ENCODE measurements at regions not wholly inside any gene's neighbourhood (a gene's known extent, or its start where the extent isn't known, plus 50 kb on each side); places are given as distances from the start of the nearest gene placed in this dataset.

- no peak for DNase-seq (ENCODE audit: low read depth, low spot score)
- Histone ChIP-seq H3K36me3 (ENCODE audit: control insufficient read depth in 2 of 2, extremely low read depth in 1 of 2, insufficient read depth in 2 of 2, low read length in 2 of 2) (no peaks in the 10 kb centered on the region), H3K9me1 (ENCODE audit: control insufficient read depth, extremely low read depth, insufficient read depth, low read length) (no peaks in the 10 kb centered on the region), H3K79me2 (ENCODE audit: control insufficient read depth, insufficient read depth, low read length) (no peaks in the 10 kb centered on the region), H4K20me1 (ENCODE audit: control insufficient read depth, extremely low read depth, insufficient read depth, low read length) (no peaks in the 10 kb centered on the region), H2AFZ (ENCODE audit: control insufficient read depth, low read length) (no peak overlapping the region), H3K27ac (ENCODE audit: control insufficient read depth, insufficient read depth, low read length) (no peak overlapping the region), H3K4me2 (ENCODE audit: control insufficient read depth, extremely low read depth, insufficient read depth, low read depth, low read length) (no peak overlapping the region), H3K9ac (ENCODE audit: control insufficient read depth, extremely low read depth, insufficient read depth, low read length) (no peak overlapping the region), H3K4me3 (ENCODE audit: control insufficient read depth in 2 of 3, extremely low read depth in 1 of 3, insufficient read depth in 2 of 3, low read depth in 1 of 3, low read length in 3 of 3) (no peak overlapping the region), H3K27me3 (ENCODE audit: control insufficient read depth, extremely low read depth, insufficient read depth, low read length) (no peaks in the 10 kb centered on the region), H3K4me1 (ENCODE audit: control insufficient read depth, extremely low read depth, insufficient read depth, low read length) (peaks cover 47% of the 10 kb centered on the region), H3K9me3 (ENCODE audit: control insufficient read depth, low read depth, low read length) (no peaks in the 10 kb centered on the region)
- TF ChIP-seq CTCF (optimal IDR thresholded peaks at IDR 0.05 in 1 of 3, IDR thresholded peaks at IDR 0.05 in 1 of 3, conservative IDR thresholded peaks at IDR 0.05 in 1 of 3; ENCODE audit: extremely low read depth in 1 of 3, insufficient read depth in 2 of 3, low read length in 3 of 3) (no peak), EZH2 (IDR thresholded peaks at IDR 0.05; ENCODE audit: low read length) (no peak)
- no peak for FAIRE-seq
- dilution Hi-C loops (cut with MboI; ENCODE audit: extremely low pct_ligation_motif_present, low sequenced_read_pairs) = no loop called here
These were observed 109.7 kb upstream of the KLF14 start for GRCh38 chr7:130843703-130844102.

- dilution Hi-C loops (cut with MboI; ENCODE audit: extremely low pct_ligation_motif_present, low sequenced_read_pairs) = no loop called here
- no peaks in the 10 kb centered on the region for H3K27me3 ChIP-seq (ENCODE audit: control insufficient read depth, extremely low read depth, insufficient read depth, low read length)
- no peaks in the 10 kb centered on the region for H3K36me3 ChIP-seq (ENCODE audit: control insufficient read depth in 2 of 2, extremely low read depth in 1 of 2, insufficient read depth in 2 of 2, low read length in 2 of 2)
- H3K9ac ChIP-seq (ENCODE audit: control insufficient read depth, extremely low read depth, insufficient read depth, low read length) = peak overlapping the region; percentile 83
- peak overlapping the region; percentile 95 for H3K27ac ChIP-seq (ENCODE audit: control insufficient read depth, insufficient read depth, low read length)
- H2AFZ ChIP-seq (ENCODE audit: control insufficient read depth, low read length) = peak overlapping the region; percentile 70
- no peak for TF ChIP-seq EZH2 (IDR thresholded peaks at IDR 0.05; ENCODE audit: low read length)
- H3K4me1 ChIP-seq (ENCODE audit: control insufficient read depth, extremely low read depth, insufficient read depth, low read length) = peaks cover 34% of the 10 kb centered on the region
- DNase-seq (ENCODE audit: low read depth, low spot score) (peak; percentile 57), FAIRE-seq (peak; percentile 34)
- no peaks in the 10 kb centered on the region for H4K20me1 ChIP-seq (ENCODE audit: control insufficient read depth, extremely low read depth, insufficient read depth, low read length)
- H3K79me2 ChIP-seq (ENCODE audit: control insufficient read depth, insufficient read depth, low read length) = no peaks in the 10 kb centered on the region
- no peaks in the 10 kb centered on the region for H3K9me3 ChIP-seq (ENCODE audit: control insufficient read depth, low read depth, low read length)
- peak overlapping the region; percentile 28 to 72 (median 38) for H3K4me3 ChIP-seq (ENCODE audit: control insufficient read depth in 2 of 3, extremely low read depth in 1 of 3, insufficient read depth in 2 of 3, low read depth in 1 of 3, low read length in 3 of 3)
- H3K4me2 ChIP-seq (ENCODE audit: control insufficient read depth, extremely low read depth, insufficient read depth, low read depth, low read length) = peak overlapping the region; percentile 87
- no peaks in the 10 kb centered on the region for H3K9me1 ChIP-seq (ENCODE audit: control insufficient read depth, extremely low read depth, insufficient read depth, low read length)
These were observed 111.0 kb upstream of the KLF14 start for GRCh38 chr7:130844811-130845580.

All from keratinocyte (primary cell).